ENCODE measurements at regions not wholly inside any gene's neighbourhood (a gene's known extent, or its start where the extent isn't known, plus 50 kb on each side); places are given as distances from the start of the nearest gene placed in this dataset.

DNA sequence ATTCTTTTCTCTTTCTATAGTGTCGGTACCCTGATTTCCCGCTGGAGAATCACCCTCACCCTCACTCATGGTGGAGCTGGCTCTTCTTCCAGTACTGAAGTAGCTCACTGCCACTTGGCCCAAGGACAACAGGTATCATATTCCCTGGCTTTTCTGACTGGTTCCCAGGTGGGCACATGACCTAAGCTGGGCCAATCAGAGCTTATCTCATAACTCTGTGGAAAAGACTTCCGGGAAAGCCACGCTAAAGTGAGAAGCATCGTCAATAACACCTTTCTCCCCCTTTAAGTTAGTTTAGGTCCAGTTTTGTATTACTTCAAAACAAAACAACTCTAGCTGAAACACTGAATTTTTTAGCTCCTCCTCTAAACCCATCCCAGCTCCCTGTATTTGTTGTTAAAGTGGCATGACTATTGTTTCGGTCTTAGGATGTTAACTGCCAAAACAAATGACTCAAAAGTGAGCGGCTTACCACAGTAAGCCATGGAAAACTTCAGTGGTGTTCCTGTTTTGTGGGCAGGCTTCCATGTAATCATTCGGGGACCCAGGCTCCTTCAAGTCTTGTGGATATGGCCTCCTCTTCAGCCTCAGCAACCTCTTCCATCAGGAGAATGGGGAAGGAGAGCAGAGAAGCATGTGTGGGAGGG is 137.4 kb upstream of the DLX2 start:
- TF ChIP-seq, protein P1, sequence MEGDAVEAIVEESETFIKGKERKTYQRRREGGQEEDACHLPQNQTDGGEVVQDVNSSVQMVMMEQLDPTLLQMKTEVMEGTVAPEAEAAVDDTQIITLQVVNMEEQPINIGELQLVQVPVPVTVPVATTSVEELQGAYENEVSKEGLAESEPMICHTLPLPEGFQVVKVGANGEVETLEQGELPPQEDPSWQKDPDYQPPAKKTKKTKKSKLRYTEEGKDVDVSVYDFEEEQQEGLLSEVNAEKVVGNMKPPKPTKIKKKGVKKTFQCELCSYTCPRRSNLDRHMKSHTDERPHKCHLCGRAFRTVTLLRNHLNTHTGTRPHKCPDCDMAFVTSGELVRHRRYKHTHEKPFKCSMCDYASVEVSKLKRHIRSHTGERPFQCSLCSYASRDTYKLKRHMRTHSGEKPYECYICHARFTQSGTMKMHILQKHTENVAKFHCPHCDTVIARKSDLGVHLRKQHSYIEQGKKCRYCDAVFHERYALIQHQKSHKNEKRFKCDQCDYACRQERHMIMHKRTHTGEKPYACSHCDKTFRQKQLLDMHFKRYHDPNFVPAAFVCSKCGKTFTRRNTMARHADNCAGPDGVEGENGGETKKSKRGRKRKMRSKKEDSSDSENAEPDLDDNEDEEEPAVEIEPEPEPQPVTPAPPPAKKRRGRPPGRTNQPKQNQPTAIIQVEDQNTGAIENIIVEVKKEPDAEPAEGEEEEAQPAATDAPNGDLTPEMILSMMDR (IDR thresholded peaks at IDR 0.05) = no peak
- TF ChIP-seq, protein P2, sequence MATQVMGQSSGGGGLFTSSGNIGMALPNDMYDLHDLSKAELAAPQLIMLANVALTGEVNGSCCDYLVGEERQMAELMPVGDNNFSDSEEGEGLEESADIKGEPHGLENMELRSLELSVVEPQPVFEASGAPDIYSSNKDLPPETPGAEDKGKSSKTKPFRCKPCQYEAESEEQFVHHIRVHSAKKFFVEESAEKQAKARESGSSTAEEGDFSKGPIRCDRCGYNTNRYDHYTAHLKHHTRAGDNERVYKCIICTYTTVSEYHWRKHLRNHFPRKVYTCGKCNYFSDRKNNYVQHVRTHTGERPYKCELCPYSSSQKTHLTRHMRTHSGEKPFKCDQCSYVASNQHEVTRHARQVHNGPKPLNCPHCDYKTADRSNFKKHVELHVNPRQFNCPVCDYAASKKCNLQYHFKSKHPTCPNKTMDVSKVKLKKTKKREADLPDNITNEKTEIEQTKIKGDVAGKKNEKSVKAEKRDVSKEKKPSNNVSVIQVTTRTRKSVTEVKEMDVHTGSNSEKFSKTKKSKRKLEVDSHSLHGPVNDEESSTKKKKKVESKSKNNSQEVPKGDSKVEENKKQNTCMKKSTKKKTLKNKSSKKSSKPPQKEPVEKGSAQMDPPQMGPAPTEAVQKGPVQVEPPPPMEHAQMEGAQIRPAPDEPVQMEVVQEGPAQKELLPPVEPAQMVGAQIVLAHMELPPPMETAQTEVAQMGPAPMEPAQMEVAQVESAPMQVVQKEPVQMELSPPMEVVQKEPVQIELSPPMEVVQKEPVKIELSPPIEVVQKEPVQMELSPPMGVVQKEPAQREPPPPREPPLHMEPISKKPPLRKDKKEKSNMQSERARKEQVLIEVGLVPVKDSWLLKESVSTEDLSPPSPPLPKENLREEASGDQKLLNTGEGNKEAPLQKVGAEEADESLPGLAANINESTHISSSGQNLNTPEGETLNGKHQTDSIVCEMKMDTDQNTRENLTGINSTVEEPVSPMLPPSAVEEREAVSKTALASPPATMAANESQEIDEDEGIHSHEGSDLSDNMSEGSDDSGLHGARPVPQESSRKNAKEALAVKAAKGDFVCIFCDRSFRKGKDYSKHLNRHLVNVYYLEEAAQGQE (IDR thresholded peaks at IDR 0.05; ENCODE audit: insufficient read depth in 1 of 2, low read depth in 2 of 2, low read length in 1 of 2) = no peak
- TF ChIP-seq POLR2AphosphoS5 (IDR thresholded peaks at IDR 0.05; ENCODE audit: low read depth, low read length) (no peak), SIN3A (IDR thresholded peaks at IDR 0.05; ENCODE audit: borderline replicate concordance, insufficient read depth, low read depth, low read length) (no peak), TCF7L2 (IDR thresholded peaks at IDR 0.05; ENCODE audit: low read depth, low read length) (no peak)

All from Panc1 (cell line).